ENCODE measurements at regions not wholly inside any gene's neighbourhood (a gene's known extent, or its start where the extent isn't known, plus 50 kb on each side); places are given as distances from the start of the nearest gene placed in this dataset.

DNA sequence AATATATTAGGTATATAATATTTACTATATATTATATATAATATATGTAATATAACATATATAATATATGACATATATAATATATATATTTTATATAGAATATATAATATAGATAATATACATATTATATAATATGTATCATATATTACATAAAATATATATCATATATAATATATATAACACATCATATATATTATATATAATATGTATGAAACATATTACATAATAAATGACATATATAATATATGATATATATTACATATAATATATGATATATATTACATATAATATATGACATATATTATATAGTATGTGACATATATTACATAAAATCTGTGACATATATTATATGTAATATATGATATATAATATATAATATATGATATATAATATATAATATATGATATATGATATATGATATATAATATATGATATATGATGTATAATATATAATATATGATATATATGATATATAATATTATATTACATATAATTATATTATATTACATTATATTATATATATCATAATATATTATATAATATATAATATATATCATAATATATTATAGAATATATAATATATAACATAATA is 119.5 kb upstream of the RIMBP3 start:
- TF ChIP-seq, protein P1, sequence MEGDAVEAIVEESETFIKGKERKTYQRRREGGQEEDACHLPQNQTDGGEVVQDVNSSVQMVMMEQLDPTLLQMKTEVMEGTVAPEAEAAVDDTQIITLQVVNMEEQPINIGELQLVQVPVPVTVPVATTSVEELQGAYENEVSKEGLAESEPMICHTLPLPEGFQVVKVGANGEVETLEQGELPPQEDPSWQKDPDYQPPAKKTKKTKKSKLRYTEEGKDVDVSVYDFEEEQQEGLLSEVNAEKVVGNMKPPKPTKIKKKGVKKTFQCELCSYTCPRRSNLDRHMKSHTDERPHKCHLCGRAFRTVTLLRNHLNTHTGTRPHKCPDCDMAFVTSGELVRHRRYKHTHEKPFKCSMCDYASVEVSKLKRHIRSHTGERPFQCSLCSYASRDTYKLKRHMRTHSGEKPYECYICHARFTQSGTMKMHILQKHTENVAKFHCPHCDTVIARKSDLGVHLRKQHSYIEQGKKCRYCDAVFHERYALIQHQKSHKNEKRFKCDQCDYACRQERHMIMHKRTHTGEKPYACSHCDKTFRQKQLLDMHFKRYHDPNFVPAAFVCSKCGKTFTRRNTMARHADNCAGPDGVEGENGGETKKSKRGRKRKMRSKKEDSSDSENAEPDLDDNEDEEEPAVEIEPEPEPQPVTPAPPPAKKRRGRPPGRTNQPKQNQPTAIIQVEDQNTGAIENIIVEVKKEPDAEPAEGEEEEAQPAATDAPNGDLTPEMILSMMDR (IDR thresholded peaks at IDR 0.05): no peak
- TF ChIP-seq CREB1 (CRISPR knock-in tag; IDR thresholded peaks at IDR 0.05) (no peak), ZNF263 (CRISPR knock-in tag; IDR thresholded peaks at IDR 0.05; ENCODE audit: low read depth) (no peak), ELF4 (CRISPR knock-in tag; IDR thresholded peaks at IDR 0.05; ENCODE audit: low read depth) (no peak), RELA (CRISPR knock-in tag; IDR thresholded peaks at IDR 0.05; ENCODE audit: borderline replicate concordance) (no peak)
- TF ChIP-seq, protein P2, sequence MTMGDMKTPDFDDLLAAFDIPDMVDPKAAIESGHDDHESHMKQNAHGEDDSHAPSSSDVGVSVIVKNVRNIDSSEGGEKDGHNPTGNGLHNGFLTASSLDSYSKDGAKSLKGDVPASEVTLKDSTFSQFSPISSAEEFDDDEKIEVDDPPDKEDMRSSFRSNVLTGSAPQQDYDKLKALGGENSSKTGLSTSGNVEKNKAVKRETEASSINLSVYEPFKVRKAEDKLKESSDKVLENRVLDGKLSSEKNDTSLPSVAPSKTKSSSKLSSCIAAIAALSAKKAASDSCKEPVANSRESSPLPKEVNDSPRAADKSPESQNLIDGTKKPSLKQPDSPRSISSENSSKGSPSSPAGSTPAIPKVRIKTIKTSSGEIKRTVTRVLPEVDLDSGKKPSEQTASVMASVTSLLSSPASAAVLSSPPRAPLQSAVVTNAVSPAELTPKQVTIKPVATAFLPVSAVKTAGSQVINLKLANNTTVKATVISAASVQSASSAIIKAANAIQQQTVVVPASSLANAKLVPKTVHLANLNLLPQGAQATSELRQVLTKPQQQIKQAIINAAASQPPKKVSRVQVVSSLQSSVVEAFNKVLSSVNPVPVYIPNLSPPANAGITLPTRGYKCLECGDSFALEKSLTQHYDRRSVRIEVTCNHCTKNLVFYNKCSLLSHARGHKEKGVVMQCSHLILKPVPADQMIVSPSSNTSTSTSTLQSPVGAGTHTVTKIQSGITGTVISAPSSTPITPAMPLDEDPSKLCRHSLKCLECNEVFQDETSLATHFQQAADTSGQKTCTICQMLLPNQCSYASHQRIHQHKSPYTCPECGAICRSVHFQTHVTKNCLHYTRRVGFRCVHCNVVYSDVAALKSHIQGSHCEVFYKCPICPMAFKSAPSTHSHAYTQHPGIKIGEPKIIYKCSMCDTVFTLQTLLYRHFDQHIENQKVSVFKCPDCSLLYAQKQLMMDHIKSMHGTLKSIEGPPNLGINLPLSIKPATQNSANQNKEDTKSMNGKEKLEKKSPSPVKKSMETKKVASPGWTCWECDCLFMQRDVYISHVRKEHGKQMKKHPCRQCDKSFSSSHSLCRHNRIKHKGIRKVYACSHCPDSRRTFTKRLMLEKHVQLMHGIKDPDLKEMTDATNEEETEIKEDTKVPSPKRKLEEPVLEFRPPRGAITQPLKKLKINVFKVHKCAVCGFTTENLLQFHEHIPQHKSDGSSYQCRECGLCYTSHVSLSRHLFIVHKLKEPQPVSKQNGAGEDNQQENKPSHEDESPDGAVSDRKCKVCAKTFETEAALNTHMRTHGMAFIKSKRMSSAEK (CRISPR knock-in tag; IDR thresholded peaks at IDR 0.05; ENCODE audit: borderline replicate concordance): no peak
- TF ChIP-seq, protein P3, sequence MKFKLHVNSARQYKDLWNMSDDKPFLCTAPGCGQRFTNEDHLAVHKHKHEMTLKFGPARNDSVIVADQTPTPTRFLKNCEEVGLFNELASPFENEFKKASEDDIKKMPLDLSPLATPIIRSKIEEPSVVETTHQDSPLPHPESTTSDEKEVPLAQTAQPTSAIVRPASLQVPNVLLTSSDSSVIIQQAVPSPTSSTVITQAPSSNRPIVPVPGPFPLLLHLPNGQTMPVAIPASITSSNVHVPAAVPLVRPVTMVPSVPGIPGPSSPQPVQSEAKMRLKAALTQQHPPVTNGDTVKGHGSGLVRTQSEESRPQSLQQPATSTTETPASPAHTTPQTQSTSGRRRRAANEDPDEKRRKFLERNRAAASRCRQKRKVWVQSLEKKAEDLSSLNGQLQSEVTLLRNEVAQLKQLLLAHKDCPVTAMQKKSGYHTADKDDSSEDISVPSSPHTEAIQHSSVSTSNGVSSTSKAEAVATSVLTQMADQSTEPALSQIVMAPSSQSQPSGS (CRISPR knock-in tag; IDR thresholded peaks at IDR 0.05; ENCODE audit: borderline replicate concordance, low read depth): no peak
